Femur (tissue), 1 donor: ENCODE measurements at regions not wholly inside any gene's neighbourhood (a gene's known extent, or its start where the extent isn't known, plus 50 kb on each side); places are given as distances from the start of the nearest gene placed in this dataset.
"Not testable (repeated sequence)": the region's sequence is repeated elsewhere in the genome, so short reads cannot be mapped to it uniquely, and the experiment has no call there.

Experiments used
- DNase-seq: peaks from one replicate; pipeline ENCODE4 v3.0.0-alpha.2; 2017

DNA sequence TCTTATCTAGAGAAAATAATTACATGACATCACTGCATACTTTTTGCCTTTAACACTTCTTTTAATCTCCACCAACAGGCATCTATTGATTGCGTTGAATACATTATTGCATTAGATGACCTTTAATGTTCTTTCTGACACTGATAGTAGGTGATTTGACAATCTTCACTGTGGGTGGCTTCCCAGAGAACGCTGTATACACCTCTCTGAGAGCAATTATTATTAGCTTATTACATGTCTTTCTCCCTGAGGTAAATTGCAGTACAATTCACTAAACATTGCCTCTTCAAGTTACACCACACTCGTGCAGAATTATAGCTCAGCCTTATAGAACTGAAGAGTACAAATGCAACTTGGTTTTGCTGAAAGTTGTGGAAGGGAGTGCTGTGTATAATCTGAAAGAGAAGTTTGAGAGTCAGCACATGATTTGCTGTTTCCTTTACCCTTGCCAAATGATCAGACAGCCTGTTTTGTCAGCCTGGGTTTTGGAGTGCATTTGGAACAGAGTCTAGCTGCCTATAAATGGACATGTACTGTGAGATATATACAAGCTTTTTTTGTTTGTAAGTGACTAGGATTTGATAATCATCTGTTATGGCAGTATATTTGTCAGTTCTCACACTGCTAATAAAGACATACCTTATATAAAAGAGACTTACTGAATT lies 369.2 kb downstream of the CCER1 start:
- DNase-seq, result no peak

DNA sequence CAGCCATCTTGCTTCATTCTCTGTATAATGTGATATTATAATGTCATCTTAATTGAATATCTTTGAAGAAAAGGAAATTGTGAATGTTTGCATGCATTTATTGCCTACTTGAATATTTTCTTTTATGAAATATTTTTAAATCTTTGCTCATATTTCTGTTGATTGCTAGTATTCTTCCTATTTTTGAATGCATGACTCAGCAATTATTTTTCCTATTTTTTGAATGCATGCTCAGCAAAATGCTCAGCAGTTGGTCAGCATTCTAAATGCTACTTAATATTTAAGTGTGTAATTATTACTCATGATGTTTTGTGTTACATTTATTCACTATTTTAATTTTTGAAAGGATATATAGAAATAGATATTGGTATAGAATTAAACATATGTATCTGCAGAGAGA lies 378.3 kb downstream of the CCER1 start:
- no peak for DNase-seq

DNA sequence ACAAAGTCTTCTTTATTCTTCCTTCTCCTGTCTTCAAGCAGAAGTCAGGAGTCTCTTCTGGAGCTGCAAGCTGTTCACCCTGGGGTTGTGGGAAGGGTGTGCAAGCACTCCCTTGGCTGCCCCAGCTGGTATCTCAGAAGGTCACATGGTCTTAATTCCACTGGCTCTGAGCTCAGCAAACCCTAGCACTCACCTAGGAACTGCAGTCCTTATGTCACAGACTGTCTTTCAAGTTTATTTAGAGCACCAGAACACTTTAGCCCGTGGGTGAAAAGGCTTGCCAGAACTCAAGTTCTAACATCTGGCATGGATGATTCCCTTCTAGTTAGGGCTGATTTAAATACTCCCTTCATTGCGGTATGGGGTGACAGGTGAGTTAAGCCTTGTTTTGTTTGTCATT lies 379.0 kb downstream of the CCER1 start:
- no peak for DNase-seq

GRCh38 chr12:90574676-90575075 lies 380.3 kb downstream of the CCER1 start:
- no peak for DNase-seq

- DNase-seq, result no peak
These were observed 382.2 kb downstream of the CCER1 start for GRCh38 chr12:90572778-90573177.

GRCh38 chr12:90569685-90570084 lies 385.3 kb downstream of the CCER1 start:
- DNase-seq, result no peak

DNA sequence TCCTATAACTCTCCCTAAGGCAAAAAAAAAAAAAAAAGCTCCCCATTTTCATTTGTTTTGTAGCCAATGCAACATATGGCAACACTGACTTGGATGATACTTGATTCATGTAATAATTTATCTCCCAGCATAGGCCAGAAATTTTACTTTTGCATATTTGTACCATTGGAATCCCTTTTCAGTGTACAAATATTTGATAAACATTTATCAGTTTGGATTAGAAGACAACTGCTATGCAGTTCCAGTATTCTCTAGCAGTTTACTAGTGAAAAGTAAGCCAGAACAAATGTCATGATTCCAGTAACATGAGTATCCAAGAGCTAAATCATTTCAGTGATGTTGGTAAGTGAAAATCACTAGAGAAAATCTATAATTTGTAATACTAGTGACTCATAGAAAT lies 392.3 kb downstream of the CCER1 start:
- DNase-seq, result no peak

GRCh38 chr12:90548595-90548994 lies 406.4 kb downstream of the CCER1 start:
- no peak for DNase-seq

DNA sequence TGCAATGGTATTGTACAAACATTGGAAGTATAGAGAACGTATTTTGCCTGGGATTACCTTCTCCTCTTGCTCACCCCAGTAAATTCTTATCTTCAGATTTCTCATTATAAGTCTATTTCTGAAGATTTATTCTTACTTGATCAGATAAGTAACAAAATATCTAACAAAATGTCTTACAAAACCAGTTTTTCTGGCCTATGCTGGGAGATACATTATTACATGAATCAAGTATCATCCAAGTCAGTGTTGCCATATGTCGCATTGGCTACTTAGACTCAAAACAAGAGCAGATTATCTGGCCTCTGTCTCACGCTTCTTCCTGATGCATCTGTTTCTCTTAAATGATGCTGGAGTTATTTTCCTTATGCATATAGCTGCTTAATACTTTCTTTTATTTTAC lies 408.5 kb downstream of the CCER1 start:
- no peak for DNase-seq

DNA sequence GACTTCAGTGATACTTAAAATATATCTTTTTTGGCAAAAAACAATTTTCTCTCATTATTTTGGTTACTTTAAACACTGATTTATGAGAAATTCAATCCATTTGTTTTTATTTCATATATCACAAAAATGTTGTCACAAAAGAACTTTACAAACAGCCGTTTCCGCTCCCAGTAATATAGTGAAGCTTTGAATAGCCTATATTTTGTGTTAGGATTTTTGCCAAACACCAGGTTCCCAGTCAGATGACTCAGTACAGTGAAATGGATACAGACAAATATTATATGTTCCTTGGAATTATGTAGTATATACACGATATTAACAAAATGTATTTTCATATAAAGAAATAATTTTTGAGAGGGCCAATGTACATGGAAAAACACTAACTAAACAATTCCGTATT lies 411.1 kb downstream of the CCER1 start:
- no peak for DNase-seq

GRCh38 chr12:90543374-90543773 lies 411.6 kb downstream of the CCER1 start:
- no peak for DNase-seq

- DNase-seq, result not testable (repeated sequence)
These were observed 412.1 kb downstream of the CCER1 start for GRCh38 chr12:90542852-90543251.

GRCh38 chr12:90533828-90534227 lies 421.1 kb downstream of the CCER1 start:
- not testable (repeated sequence) for DNase-seq

DNA sequence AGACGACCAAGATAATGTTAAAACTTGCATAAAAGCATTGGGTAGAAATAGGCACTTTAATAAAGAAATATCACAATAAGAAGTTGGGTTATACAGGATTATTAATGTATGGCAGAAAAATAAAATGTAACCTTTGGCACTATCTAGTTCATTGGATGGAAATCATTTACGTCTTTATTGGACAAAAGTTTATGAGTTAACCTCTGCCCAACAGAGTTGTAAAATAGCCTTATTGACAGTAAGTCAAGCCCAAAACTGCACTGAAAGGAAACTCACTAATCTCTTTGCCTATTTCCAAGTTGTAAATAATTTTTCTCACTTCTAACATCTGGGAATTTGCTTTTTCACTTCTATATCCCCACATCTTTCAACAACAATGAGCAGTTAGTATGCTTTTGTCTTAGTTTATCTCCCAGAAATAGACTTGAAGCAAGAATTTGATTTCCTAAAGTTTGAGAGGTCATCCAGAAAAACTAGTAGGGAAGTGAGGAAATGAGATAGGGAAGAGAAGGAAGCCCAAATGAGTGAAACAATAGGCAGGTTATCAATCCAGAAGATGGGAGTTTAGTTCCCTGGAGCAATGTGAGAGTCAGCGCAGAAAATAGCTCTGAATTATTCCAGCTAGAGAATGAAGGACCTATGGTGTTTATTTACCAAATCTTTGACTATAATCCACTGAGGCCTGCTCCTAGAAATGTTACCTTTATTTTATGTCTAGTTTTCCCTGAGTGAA lies 434.8 kb downstream of the CCER1 start:
- no peak for DNase-seq

DNA sequence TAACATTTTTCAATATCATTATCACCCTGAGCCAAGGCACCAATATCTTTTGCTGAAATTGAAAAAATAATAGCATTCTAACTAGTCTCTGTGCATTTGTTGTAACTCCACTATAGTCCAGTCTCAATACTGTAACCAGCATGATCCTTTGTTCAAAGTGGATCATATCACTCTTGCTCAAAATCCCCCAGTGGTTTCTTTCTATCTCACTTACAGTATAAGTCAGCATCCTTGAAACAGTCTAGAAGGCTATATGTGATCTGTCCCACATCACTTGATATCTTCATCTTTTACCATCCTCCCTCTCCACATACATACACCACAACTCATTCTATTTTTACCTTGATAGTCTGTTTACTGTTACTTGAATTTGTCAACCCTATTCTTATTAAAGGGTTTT lies 435.7 kb downstream of the CCER1 start:
- no peak for DNase-seq

DNA sequence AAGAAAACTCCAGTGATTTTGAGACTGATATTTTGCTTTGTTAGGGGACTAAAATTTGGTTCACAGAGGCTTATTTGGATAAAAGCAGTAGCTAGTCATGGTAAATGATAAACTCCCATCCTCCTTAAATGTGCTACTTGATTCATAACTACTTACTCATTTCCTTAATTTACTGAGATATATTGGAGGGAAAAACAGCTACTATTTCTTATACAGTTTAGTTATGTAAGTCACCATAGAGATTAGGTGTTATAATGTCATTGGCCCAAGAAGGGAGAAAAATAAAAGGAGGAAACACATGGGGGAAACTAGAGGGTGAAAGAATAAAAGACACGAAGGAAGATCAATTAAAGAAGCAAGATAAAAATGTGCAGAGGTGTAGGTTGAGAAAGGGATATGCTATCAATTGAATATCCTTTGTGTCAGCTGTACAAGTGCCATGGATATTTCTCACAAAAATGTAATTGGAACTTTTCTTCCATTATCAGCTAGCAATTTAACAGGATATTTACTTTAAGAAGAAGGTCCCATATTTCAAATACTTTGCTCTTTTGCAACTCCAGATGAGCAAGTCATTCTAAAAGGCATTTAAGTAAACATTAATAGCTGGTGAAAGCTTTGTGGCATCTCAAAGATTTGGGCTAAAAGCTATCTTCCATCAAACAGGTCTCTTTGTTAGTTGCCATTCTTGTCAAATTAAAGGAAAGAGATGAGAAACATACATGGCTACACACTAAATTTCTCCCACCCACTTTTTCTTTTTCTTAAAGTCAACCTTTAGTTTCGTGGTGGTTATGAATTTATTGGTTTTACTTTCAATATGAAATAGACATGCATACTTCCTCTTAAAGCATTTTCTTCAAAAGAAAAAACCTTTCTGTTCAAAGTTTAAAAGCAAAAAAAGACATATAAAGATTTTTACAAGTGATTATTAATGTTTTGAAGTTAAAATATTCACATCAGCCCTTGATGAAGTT lies 439.5 kb downstream of the CCER1 start:
- no peak for DNase-seq

GRCh38 chr12:90514325-90514724 lies 440.7 kb downstream of the CCER1 start:
- no peak for DNase-seq

DNA sequence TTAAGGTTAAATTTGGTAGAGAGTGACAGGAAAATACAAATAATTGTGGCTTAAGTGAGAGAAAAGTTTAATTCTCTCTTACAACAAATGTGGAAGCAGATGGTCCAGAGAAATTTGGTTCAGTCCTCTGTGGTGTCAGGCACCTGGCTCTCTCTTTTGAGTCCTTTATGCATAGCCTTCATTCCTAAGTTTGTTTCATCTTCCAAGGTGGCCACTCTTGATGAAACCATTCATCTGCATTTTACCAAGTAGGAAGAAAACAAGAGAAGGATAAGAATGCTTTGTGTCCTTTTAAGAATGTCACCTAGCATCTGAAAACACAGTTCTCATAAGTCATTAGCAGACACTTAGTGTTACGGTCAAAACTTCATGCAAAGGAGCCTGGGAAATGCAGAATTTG lies 442.5 kb downstream of the CCER1 start:
- no peak for DNase-seq

DNA sequence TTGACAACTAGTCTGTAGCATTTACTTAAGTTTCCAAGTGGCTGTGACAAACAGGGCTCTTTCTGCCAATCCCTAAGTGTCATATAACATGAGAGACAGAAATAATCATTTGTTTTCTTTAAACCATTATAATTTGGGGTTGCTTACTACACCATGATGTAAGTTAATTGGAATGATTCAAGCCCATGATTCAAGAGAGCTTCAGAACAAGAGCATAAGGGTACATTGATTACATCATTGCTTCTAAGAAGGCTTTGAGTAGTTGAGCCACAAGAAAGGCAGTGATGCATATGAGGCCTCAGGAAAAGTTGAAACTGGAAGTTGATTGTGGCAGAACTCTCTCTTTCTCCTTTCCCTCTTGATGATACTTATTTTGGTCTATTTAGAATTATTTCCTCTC lies 444.0 kb downstream of the CCER1 start:
- no peak for DNase-seq

- DNase-seq, result no peak
These were observed 450.2 kb downstream of the CCER1 start for GRCh38 chr12:90504806-90505205.

GRCh38 chr12:90502070-90502469 lies 452.9 kb downstream of the CCER1 start:
- no peak for DNase-seq

DNA sequence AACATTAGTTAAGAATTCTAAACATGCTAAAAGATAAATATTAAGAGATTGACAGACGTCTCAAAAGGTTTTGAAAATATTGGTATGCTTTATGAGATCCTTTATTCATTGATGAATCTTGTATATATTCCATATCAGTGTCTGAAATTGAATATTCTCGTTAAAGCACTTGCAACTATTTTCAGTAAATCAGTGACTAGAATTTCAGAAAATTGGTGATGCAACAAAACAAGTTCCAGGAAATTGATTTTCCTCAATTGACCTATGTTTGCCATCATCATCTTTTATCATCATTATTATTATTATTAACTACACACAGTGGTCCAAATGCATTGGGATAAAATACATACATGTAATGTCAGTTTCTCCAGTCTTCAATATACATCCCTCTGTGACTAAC lies 453.6 kb downstream of the CCER1 start:
- no peak for DNase-seq

DNA sequence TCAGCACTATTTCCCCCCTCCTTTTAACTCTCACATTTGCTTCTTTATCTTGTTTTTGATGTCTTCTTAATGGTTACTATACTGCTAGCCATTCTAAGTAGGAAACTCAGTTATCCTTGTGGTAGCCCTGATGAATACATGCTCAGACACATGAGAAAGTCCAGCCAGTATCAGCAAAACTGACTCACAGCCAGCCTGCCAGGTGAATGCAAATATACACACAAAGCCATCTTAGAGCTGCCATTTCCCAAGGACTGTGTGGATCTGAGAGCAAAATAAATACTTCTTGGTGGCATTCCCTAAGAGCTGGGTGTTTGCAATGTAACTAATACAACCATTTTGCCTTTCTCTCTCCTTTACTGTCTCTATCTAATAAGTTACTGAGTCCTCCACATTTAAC lies 455.2 kb downstream of the CCER1 start:
- DNase-seq, result no peak
